ENCODE measurements at regions not wholly inside any gene's neighbourhood (a gene's known extent, or its start where the extent isn't known, plus 50 kb on each side); places are given as distances from the start of the nearest gene placed in this dataset.
"Not testable (repeated sequence)": the region's sequence is repeated elsewhere in the genome, so short reads cannot be mapped to it uniquely, and the experiment has no call there.

DNA sequence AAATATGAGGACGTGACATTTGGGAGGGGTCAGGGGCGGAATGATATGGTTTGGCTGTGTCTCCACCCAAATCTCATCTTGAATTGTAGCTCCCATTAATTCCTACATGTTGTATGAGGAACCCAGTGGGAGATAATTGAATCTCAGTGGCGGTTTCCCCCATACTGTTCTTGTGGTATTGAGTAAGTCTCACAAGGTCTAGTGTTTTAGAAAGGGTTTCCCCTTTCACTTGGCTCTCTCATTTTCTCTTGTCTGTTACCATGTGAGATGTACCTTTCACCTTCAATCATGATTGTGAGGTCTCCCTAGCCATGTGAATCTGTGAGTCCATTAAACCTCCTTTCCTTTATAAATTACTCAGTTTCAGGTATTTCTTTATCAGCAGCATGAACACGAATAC is 663.6 kb upstream of the CHRM3 start:
- H3K36me3 ChIP-seq (replicated peaks): no peaks in the 10 kb centered on the region
- H3K4me3 ChIP-seq: no peak overlapping the region
- in situ Hi-C loops (cut with MboI; ENCODE audit: low sequenced_read_pairs): no loop called here
- no peaks in the 10 kb centered on the region for H3K4me1 ChIP-seq
- H3K27me3 ChIP-seq (ENCODE audit: low read depth): no peaks in the 10 kb centered on the region
- no peaks in the 10 kb centered on the region for H3K9me3 ChIP-seq
- DNase-seq (ENCODE audit: low spot score in 2 of 2): no peak

DNA sequence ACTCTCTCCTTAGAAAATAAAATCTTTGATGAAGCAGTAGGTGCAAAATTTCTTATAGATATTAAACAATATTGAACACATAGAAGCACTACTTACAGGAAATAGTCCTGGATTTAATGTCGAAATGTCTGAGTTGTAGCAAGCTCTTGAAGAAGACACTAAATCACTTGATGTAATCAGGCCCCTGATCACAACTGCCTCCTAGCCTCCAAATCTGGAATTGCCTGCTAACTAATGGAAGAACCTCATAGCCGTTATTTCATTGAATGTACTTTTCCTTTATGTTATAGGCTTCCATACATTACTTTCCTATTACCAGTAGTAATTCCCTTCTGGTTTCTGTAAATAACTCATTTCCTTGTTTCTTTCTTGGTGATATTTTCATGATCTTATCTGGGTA is 675.7 kb upstream of the CHRM3 start:
- H3K4me1 ChIP-seq: no peaks in the 10 kb centered on the region
- no peaks in the 10 kb centered on the region for H3K36me3 ChIP-seq (replicated peaks)
- no peaks in the 10 kb centered on the region for H3K9me3 ChIP-seq
- H3K27me3 ChIP-seq (ENCODE audit: low read depth): no peaks in the 10 kb centered on the region
- DNase-seq (ENCODE audit: low spot score in 2 of 2): no peak
- in situ Hi-C loops (cut with MboI; ENCODE audit: low sequenced_read_pairs): no loop called here
- no peak overlapping the region for H3K4me3 ChIP-seq

DNA sequence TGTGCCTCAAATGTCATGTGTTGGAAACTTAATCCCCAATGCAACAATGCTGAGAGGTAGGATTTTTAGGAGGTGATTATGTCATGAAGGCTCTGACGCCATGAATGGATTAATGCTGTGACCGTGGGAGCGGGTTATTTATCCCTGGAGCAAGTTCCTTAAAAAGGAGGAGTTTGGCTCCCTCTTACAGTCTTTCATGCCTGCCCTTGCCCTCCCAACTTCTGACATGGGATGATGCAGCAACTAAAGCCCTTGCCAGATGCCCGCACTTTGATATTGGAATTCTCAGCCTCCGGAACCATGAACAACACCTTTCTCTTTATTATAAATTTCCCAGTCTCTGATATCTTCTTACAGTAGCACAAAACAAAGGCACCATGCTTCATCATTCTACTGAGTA is 685.3 kb upstream of the CHRM3 start:
- no peak for DNase-seq (ENCODE audit: low spot score in 2 of 2)
- Histone ChIP-seq H3K36me3 (replicated peaks) (no peaks in the 10 kb centered on the region), H3K4me1 (no peaks in the 10 kb centered on the region), H3K4me3 (no peak overlapping the region), H3K27me3 (ENCODE audit: low read depth) (no peaks in the 10 kb centered on the region), H3K9me3 (no peaks in the 10 kb centered on the region)
- in situ Hi-C loops (cut with MboI; ENCODE audit: low sequenced_read_pairs): no loop called here

DNA sequence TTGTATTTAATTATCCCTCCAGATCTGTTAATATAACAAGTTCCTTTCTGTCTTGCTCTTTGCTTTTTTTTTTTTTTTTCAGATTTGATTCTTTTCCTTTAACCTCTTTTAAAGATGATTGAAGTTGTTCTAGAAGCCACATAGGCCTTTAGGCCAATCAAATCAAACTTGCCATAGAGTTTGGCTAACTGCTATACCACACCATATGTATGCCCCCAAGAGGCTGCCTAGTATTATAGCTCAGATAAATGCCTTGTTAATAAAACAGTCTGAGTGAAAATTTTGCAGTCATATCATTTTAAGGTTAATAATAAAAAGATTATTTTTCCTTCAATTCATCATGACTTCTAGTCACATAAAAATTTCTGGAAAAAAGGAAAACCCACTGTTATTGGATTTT is 696.0 kb upstream of the CHRM3 start:
- Histone ChIP-seq H3K27me3 (ENCODE audit: low read depth) (no peaks in the 10 kb centered on the region), H3K4me1 (no peaks in the 10 kb centered on the region), H3K36me3 (replicated peaks) (no peaks in the 10 kb centered on the region), H3K4me3 (no peak overlapping the region), H3K9me3 (no peaks in the 10 kb centered on the region)
- DNase-seq (ENCODE audit: low spot score in 2 of 2): no peak
- in situ Hi-C loops (cut with MboI; ENCODE audit: low sequenced_read_pairs): no loop called here

DNA sequence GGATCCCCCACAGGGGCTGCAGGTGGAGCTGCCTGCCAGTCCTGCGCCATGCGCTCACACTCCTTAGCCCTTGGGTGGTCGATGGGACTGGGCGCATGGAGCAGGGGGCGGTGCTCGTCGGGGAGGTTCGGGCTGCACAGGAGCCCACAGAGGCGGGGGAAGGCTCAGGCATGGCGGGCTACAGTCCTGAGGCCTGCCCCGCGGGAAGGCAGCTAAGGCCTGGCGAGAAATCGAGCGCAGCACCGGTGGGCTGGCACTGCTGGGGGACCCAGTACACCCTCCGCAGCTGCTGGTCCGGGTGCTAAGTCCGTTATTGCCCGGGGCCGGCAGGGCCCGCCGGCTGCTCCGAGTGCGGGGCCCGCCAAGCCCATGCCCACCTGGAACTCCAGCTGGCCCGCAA is 701.8 kb upstream of the CHRM3 start:
- H3K4me3 ChIP-seq; H3K27me3 ChIP-seq (ENCODE audit: low read depth); DNase-seq (ENCODE audit: low spot score in 2 of 2); H3K9me3 ChIP-seq; H3K36me3 ChIP-seq (replicated peaks); H3K4me1 ChIP-seq; in situ Hi-C loops (cut with MboI; ENCODE audit: low sequenced_read_pairs): not testable (repeated sequence)

DNA sequence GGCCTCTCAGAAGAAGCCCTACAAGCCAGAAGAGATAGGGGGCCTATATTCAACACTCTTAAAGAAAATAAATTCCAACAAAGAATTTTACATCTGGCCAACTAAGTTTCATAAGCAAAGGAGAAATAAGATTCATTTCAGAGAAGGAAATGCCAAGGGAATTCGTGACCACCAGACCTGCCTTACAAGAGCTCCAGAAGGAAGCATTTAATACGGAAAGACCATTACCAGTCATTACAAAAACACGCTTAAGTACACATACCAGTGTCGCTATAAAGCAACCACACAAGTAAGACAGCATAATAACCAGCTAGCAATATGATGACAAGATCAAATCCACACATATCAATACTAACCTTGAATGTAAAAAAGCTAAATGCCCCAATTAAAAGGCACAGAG is 704.9 kb upstream of the CHRM3 start:
- no peaks in the 10 kb centered on the region for H3K27me3 ChIP-seq (ENCODE audit: low read depth)
- no peak for DNase-seq (ENCODE audit: low spot score in 2 of 2)
- in situ Hi-C loops (cut with MboI; ENCODE audit: low sequenced_read_pairs): no loop called here
- no peaks in the 10 kb centered on the region for H3K36me3 ChIP-seq (replicated peaks)
- no peak overlapping the region for H3K4me3 ChIP-seq
- no peaks in the 10 kb centered on the region for H3K9me3 ChIP-seq
- H3K4me1 ChIP-seq: no peaks in the 10 kb centered on the region

DNA sequence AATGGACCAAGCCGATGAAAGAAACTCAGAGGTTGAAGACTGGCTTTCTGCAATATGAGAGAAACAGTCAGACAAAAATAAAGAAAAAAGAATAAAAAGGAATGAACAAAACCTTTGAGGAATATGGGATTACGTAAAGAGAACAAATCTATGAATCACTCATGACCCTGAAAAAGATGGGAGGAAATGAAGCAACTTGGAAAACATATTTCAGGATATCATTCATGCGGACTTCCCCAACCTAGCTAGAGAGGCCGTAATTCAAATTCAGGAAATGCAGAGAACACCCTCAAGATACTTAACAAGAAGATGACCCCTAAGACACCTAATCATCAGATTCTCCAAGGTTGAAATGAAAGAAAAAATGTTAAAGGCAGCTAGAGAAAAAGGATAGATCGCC is 705.3 kb upstream of the CHRM3 start:
- in situ Hi-C loops (cut with MboI; ENCODE audit: low sequenced_read_pairs): no loop called here
- H3K36me3 ChIP-seq (replicated peaks): no peaks in the 10 kb centered on the region
- no peaks in the 10 kb centered on the region for H3K27me3 ChIP-seq (ENCODE audit: low read depth)
- no peaks in the 10 kb centered on the region for H3K9me3 ChIP-seq
- H3K4me1 ChIP-seq: no peaks in the 10 kb centered on the region
- no peak for DNase-seq (ENCODE audit: low spot score in 2 of 2)
- no peak overlapping the region for H3K4me3 ChIP-seq

DNA sequence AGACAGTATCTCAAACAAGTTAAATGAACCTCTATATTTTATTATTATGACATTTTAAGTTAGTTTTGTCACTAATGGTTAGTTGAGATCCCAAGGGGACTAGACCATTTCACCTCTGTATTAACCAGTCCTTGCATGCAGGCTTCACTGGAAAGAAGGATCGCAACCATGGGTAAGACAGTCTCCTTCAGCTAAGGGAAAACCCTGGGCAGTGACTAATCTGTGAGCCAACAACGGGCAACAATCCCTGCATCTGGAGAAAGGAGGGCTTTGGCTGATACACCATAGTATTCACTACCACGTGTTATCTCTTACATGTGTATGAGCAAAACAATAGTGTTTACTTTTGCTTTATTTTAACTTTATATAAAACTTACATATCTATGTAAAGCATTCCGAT is 708.8 kb upstream of the CHRM3 start:
- H3K4me1 ChIP-seq: no peaks in the 10 kb centered on the region
- DNase-seq (ENCODE audit: low spot score in 2 of 2): no peak
- no peak overlapping the region for H3K4me3 ChIP-seq
- H3K9me3 ChIP-seq: no peaks in the 10 kb centered on the region
- H3K36me3 ChIP-seq (replicated peaks): no peaks in the 10 kb centered on the region
- H3K27me3 ChIP-seq (ENCODE audit: low read depth): no peaks in the 10 kb centered on the region
- in situ Hi-C loops (cut with MboI; ENCODE audit: low sequenced_read_pairs): no loop called here

DNA sequence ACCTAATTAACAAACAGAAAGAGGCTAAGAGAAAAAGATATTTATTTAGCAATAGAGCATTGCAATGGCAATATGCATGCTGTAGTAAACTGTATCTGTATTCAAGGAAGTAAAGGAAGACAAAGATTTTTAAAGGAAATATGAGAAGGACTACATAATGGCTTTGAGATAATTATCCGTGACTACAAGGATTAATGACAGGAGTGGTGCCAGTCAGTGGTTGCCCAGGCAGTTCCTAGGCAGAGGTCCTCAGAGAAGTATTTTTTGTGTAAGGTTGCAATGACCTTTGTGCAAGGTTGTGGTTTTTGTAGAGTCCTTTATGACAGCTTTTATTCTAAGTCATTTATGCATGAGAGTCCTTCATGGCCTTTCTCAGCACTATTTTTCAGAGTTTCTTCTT is 711.1 kb upstream of the CHRM3 start:
- in situ Hi-C loops (cut with MboI; ENCODE audit: low sequenced_read_pairs): no loop called here

DNA sequence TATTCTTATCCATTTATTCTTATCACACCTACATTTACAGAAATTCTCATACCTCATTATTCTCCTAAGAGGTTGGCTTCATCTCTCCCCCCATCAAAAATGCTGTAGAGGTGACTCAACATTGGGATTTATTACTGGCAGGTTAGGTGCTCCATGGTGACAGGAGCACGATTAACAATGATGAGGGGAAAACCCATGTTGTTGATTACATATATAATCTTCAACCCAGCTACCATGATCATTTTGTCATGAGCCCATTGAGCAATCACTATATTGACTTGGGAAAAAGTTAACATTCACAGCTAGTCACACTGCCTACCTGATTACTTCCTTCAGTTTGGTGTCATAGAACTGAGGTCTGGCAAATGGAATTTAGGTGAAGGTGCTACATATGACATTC is 712.1 kb upstream of the CHRM3 start:
- Histone ChIP-seq H3K36me3 (replicated peaks) (no peaks in the 10 kb centered on the region), H3K9me3 (no peaks in the 10 kb centered on the region), H3K4me3 (no peak overlapping the region), H3K27me3 (ENCODE audit: low read depth) (no peaks in the 10 kb centered on the region), H3K4me1 (no peaks in the 10 kb centered on the region)
- no peak for DNase-seq (ENCODE audit: low spot score in 2 of 2)
- in situ Hi-C loops (cut with MboI; ENCODE audit: low sequenced_read_pairs): no loop called here

More for the DNA sequence above, 711.1 kb upstream of the CHRM3 start:
- Histone ChIP-seq H3K36me3 (replicated peaks) (no peaks in the 10 kb centered on the region), H3K9me3 (no peaks in the 10 kb centered on the region), H3K4me3 (no peak overlapping the region), H3K4me1 (no peaks in the 10 kb centered on the region), H3K27me3 (ENCODE audit: low read depth) (no peaks in the 10 kb centered on the region)
- no peak for DNase-seq (ENCODE audit: low spot score in 2 of 2)

DNA sequence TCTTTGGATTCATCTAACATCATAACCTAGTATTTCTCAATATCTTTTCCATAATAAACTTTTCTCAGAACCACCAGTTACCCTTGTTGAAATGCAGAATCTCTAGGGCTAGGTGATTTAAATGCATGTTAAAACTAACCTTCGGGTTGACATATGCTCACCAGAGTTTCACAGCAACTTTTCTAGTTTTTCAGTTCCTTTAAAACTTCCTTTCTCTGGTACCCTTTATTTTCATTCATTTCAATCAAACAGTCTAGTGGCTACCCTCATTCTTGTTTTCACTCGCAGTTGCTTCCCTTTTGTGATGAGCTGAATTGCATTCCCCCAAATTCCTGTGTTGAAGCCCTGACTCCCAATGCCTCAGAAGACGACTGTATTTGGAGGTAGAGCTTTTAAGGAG is 712.8 kb upstream of the CHRM3 start:
- no peak for DNase-seq (ENCODE audit: low spot score in 2 of 2)
- Histone ChIP-seq H3K27me3 (ENCODE audit: low read depth) (no peaks in the 10 kb centered on the region), H3K4me3 (no peak overlapping the region), H3K36me3 (replicated peaks) (no peaks in the 10 kb centered on the region), H3K4me1 (no peaks in the 10 kb centered on the region), H3K9me3 (no peaks in the 10 kb centered on the region)
- in situ Hi-C loops (cut with MboI; ENCODE audit: low sequenced_read_pairs): no loop called here

DNA sequence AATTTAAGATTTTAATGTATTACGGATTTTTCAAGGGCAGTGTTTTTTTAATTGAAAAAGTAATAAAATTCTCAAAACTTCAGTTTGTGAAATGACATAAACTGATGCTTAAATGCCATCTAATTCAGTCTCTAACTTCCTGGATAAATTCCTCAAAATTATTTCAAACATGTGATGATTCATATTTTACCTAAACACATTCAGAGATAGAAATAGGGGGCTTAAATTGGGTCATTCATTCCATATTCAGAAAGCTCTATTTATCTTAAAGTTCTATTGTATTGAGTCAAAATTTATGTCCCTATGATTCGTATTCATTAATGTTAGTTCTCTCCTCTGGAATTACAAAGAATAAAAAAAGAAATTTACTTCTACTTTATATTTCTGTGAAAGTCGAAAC is 713.6 kb upstream of the CHRM3 start:
- H3K36me3 ChIP-seq (replicated peaks): no peaks in the 10 kb centered on the region
- no peaks in the 10 kb centered on the region for H3K27me3 ChIP-seq (ENCODE audit: low read depth)
- H3K4me1 ChIP-seq: no peaks in the 10 kb centered on the region
- no peak overlapping the region for H3K4me3 ChIP-seq
- H3K9me3 ChIP-seq: no peaks in the 10 kb centered on the region
- in situ Hi-C loops (cut with MboI; ENCODE audit: low sequenced_read_pairs): no loop called here
- no peak for DNase-seq (ENCODE audit: low spot score in 2 of 2)

DNA sequence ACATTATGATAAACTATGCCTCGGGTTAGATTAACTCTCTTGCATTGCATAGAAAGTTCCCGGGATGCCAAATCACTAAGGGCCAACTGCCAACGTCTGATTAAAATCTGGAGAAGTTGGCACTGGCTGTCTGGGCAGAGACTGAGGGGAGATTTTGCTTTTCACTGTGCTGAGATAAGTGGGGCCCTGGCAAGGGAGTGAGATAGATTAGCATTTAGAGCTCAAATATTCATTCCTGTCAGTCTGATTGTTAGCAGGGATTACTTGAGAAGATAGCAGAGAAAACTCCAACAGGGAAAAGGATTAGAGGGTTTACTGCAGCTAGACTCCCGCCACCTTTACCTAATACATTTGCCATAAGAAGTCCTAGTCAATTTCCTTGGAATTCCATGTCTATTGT is 714.1 kb upstream of the CHRM3 start:
- in situ Hi-C loops (cut with MboI; ENCODE audit: low sequenced_read_pairs): no loop called here
- Histone ChIP-seq H3K36me3 (replicated peaks) (no peaks in the 10 kb centered on the region), H3K4me3 (no peak overlapping the region), H3K27me3 (ENCODE audit: low read depth) (no peaks in the 10 kb centered on the region), H3K4me1 (no peaks in the 10 kb centered on the region), H3K9me3 (no peaks in the 10 kb centered on the region)
- DNase-seq (ENCODE audit: low spot score in 2 of 2): peak in 1 of 2 experiments; percentile 3

DNA sequence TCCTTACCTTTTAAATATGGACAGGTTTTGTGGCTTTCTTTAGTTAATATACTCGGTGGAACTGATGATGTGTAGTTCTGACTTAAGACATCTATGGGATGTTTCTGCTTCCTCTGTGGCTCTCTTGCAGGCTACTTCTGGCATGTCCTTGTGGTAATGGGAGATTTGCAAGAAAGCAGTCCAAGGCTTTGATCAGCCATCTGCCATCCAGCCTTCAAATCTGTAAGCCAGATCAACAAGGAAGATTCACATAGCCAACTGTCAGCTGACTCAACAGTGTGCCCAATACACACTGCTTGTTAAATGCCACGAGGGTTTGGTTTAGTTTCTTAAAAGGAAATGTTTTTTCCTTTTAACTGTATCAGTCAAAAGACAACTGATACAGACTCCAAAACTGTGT is 722.2 kb upstream of the CHRM3 start:
- no peaks in the 10 kb centered on the region for H3K36me3 ChIP-seq (replicated peaks)
- no peak for DNase-seq (ENCODE audit: low spot score in 2 of 2)
- no peaks in the 10 kb centered on the region for H3K4me1 ChIP-seq
- in situ Hi-C loops (cut with MboI; ENCODE audit: low sequenced_read_pairs): no loop called here
- no peaks in the 10 kb centered on the region for H3K27me3 ChIP-seq (ENCODE audit: low read depth)
- H3K4me3 ChIP-seq: no peak overlapping the region
- no peaks in the 10 kb centered on the region for H3K9me3 ChIP-seq

DNA sequence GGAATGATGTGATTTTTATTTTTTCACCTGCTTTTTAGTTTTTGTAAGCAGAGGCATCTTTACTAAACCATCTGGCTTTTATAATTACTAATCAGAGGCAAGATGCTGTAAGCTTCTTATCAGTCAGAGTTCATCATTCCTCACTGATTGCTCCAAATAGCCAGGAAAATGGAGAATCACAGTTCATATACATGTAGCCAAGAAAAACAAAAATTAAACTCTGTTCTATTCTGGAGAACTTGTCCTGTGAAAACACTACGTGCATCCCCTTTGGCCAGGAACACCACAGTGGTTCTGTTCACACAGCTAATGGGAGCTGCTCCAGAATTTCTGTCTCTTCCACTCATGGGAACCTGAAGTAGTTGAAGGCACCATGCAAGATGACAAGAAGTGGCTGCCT is 725.5 kb upstream of the CHRM3 start:
- Histone ChIP-seq H3K27me3 (ENCODE audit: low read depth) (no peaks in the 10 kb centered on the region), H3K4me3 (no peak overlapping the region), H3K9me3 (no peaks in the 10 kb centered on the region), H3K4me1 (no peaks in the 10 kb centered on the region), H3K36me3 (replicated peaks) (no peaks in the 10 kb centered on the region)
- no peak for DNase-seq (ENCODE audit: low spot score in 2 of 2)
- in situ Hi-C loops (cut with MboI; ENCODE audit: low sequenced_read_pairs): no loop called here
